22Rv1 (cell line): ENCODE measurements at regions not wholly inside any gene's neighbourhood (a gene's known extent, or its start where the extent isn't known, plus 50 kb on each side); places are given as distances from the start of the nearest gene placed in this dataset.

Experiments used
- ZFX ChIP-seq: fragments of 450-650 bp; IDR thresholded peaks from 2 replicates; pipeline ENCODE4 v1.6.1; 2017; ENCODE audit warnings: antibody characterized with exemption, borderline replicate concordance
- TF ChIP-seq, protein P1 (sequence below): fragments of 450-650 bp; IDR thresholded peaks from 2 replicates; pipeline ENCODE4 v1.5.1; 2017; ENCODE audit warnings: mild to moderate bottlenecking

DNA sequence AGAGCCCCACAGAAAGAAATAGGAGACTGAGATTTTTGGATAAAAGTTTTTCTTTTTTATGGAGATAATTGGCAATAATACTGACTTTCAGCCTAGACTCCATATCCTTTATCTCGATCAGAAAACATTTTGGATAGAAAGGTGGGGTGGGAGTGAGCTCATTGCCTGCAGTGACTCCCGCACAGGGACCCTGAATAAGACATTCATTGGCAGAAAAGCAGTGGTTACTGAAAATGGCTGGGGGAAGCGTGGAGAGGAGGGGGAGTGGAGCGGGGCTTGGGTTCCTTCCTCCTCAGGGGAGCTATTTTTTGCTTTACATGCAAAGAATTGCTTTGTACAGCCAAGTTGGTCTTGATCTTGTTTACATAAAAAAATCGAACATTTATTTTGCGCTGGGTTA, 90.4 kb upstream of the BMPER start:
- TF ChIP-seq, protein P1, sequence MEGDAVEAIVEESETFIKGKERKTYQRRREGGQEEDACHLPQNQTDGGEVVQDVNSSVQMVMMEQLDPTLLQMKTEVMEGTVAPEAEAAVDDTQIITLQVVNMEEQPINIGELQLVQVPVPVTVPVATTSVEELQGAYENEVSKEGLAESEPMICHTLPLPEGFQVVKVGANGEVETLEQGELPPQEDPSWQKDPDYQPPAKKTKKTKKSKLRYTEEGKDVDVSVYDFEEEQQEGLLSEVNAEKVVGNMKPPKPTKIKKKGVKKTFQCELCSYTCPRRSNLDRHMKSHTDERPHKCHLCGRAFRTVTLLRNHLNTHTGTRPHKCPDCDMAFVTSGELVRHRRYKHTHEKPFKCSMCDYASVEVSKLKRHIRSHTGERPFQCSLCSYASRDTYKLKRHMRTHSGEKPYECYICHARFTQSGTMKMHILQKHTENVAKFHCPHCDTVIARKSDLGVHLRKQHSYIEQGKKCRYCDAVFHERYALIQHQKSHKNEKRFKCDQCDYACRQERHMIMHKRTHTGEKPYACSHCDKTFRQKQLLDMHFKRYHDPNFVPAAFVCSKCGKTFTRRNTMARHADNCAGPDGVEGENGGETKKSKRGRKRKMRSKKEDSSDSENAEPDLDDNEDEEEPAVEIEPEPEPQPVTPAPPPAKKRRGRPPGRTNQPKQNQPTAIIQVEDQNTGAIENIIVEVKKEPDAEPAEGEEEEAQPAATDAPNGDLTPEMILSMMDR, result no peak
- TF ChIP-seq ZFX, result no peak
